ENCODE measurements at regions not wholly inside any gene's neighbourhood (a gene's known extent, or its start where the extent isn't known, plus 50 kb on each side); places are given as distances from the start of the nearest gene placed in this dataset.

GRCh38 chr9:90103771-90104170, 499.0 kb downstream of the GADD45G start:
- ATAC-seq = no peak
- Histone ChIP-seq H4K20me1 (ENCODE audit: control insufficient read depth, insufficient read depth) (no peaks in the 10 kb centered on the region), H3K27me3 (replicated peaks in 1 of 2; ENCODE audit: control insufficient read depth in 2 of 2, insufficient read depth in 2 of 2, low read length in 1 of 2) (no peaks in the 10 kb centered on the region; a peak in 3 of 4 replicates), H3K4me1 (ENCODE audit: control insufficient read depth, insufficient read depth, low read length) (no peaks in the 10 kb centered on the region), H3K9ac (ENCODE audit: control insufficient read depth, insufficient read depth, low read length) (no peak overlapping the region), H3K4me3 (no peak overlapping the region), H3K4me2 (ENCODE audit: control insufficient read depth, insufficient read depth) (no peak overlapping the region), H3K36me3 (ENCODE audit: control insufficient read depth in 2 of 2, insufficient read depth in 2 of 2, low read length in 1 of 2) (no peaks in the 10 kb centered on the region), H3K9me3 (replicated peaks; ENCODE audit: control insufficient read depth, insufficient read depth, low read length) (no peaks in the 10 kb centered on the region), H3K27ac (ENCODE audit: control insufficient read depth, insufficient read depth) (no peak overlapping the region), H3K79me2 (ENCODE audit: control insufficient read depth, insufficient read depth, low read length) (no peaks in the 10 kb centered on the region), H2AFZ (ENCODE audit: control insufficient read depth, low read depth, low read length) (no peak overlapping the region)
- DNase-seq (ENCODE audit: low read depth, low spot score) = no peak
- CTCF ChIA-PET = interaction anchor here (2.4 to 5.1 kb wide), 2 partner anchors 503 to 510 kb away, joined by 16 to 282 read pairs; partner anchors contain the start of gene GADD45G
- SMC1A ChIA-PET (ENCODE audit: uncharacterized antibody, unreplicated experiment) = no interaction called here
- RAD21 ChIA-PET (ENCODE audit: unreplicated experiment) = interaction anchor here (1.7 to 5.0 kb wide), 3 partner anchors 501 to 506 kb away, joined by 8 to 125 read pairs (median 11); partner anchors contain the start of gene GADD45G
- intact Hi-C loops (cut with micrococcal nuclease; ENCODE audit: unreplicated experiment) (loop anchor here (5.0 kb wide), 1 partner anchor 186 kb away; no protein-coding TSS in a partner anchor), in situ Hi-C loops (cut with MboI) (loop anchor here (5.0 kb wide), 1 partner anchor 501 kb away; no protein-coding TSS in a partner anchor)
- no peak for TF ChIP-seq PAX8 (IDR thresholded peaks at IDR 0.05)
- POLR2A ChIA-PET = no interaction called here
- no TSS peak for BruUV-seq (replicated peaks)
- FAIRE-seq = no peak

GRCh38 chr9:90105773-90106172, 501.0 kb downstream of the GADD45G start:
- FAIRE-seq (no peak), DNase-seq (ENCODE audit: low read depth, low spot score) (no peak), ATAC-seq (no peak)
- SMC1A ChIA-PET (ENCODE audit: uncharacterized antibody, unreplicated experiment) = interaction anchor here (1.0 to 1.5 kb wide), 3 partner anchors 145 to 508 kb away, joined by 3 to 6 read pairs (median 4); no protein-coding TSS in a partner anchor
- CTCF ChIA-PET = interaction anchor here (0.7 to 3.6 kb wide), 5 partner anchors 38 to 513 kb away, joined by 3 to 21 read pairs (median 9); no protein-coding TSS in a partner anchor
- POLR2A ChIA-PET = no interaction called here
- BruUV-seq (replicated peaks) = no TSS peak
- H3K9ac ChIP-seq (ENCODE audit: control insufficient read depth, insufficient read depth, low read length) = no peak overlapping the region
- in situ Hi-C loops (cut with MboI) = no loop called here
- H3K27me3 ChIP-seq (replicated peaks in 1 of 2; ENCODE audit: control insufficient read depth in 2 of 2, insufficient read depth in 2 of 2, low read length in 1 of 2) = no peaks in the 10 kb centered on the region; a peak in 3 of 4 replicates
- H3K4me2 ChIP-seq (ENCODE audit: control insufficient read depth, insufficient read depth) = no peak overlapping the region
- H3K27ac ChIP-seq (ENCODE audit: control insufficient read depth, insufficient read depth) = no peak overlapping the region
- H3K36me3 ChIP-seq (ENCODE audit: control insufficient read depth in 2 of 2, insufficient read depth in 2 of 2, low read length in 1 of 2) = no peaks in the 10 kb centered on the region
- H3K4me3 ChIP-seq = no peak overlapping the region
- no peaks in the 10 kb centered on the region for H3K9me3 ChIP-seq (replicated peaks; ENCODE audit: control insufficient read depth, insufficient read depth, low read length)
- no peaks in the 10 kb centered on the region for H3K4me1 ChIP-seq (ENCODE audit: control insufficient read depth, insufficient read depth, low read length)
- H2AFZ ChIP-seq (ENCODE audit: control insufficient read depth, low read depth, low read length) = no peak overlapping the region
- H4K20me1 ChIP-seq (ENCODE audit: control insufficient read depth, insufficient read depth) = no peaks in the 10 kb centered on the region
- no peaks in the 10 kb centered on the region for H3K79me2 ChIP-seq (ENCODE audit: control insufficient read depth, insufficient read depth, low read length)
- RAD21 ChIA-PET (ENCODE audit: unreplicated experiment) = interaction anchor here (0.6 to 2.0 kb wide), 6 partner anchors 182 to 706 kb away, joined by 3 to 11 read pairs (median 3); no protein-coding TSS in a partner anchor
- 0% methylated on average over 1 of the region's 1 CpG for WGBS (ENCODE audit: insufficient coverage, insufficient replicate concordance, low lambda C conversion rate, missing lambda C conversion rate)
- intact Hi-C loops (cut with micrococcal nuclease; ENCODE audit: unreplicated experiment) = no loop called here
- no peak for TF ChIP-seq CUX1 (IDR thresholded peaks at IDR 0.05; ENCODE audit: insufficient replicate concordance, low read depth, low read length)
- no peak for TF ChIP-seq ZBTB33 (IDR thresholded peaks at IDR 0.05)
- TF ChIP-seq SREBF2 (IDR thresholded peaks at IDR 0.05; ENCODE audit: low read length) = no peak
- TF ChIP-seq NFYB (IDR thresholded peaks at IDR 0.05; ENCODE audit: insufficient read depth, low read depth, low read length) = no peak
